ENCODE measurements at regions not wholly inside any gene's neighbourhood (a gene's known extent, or its start where the extent isn't known, plus 50 kb on each side); places are given as distances from the start of the nearest gene placed in this dataset.
"Not testable (repeated sequence)": the region's sequence is repeated elsewhere in the genome, so short reads cannot be mapped to it uniquely, and the experiment has no call there.

DNA sequence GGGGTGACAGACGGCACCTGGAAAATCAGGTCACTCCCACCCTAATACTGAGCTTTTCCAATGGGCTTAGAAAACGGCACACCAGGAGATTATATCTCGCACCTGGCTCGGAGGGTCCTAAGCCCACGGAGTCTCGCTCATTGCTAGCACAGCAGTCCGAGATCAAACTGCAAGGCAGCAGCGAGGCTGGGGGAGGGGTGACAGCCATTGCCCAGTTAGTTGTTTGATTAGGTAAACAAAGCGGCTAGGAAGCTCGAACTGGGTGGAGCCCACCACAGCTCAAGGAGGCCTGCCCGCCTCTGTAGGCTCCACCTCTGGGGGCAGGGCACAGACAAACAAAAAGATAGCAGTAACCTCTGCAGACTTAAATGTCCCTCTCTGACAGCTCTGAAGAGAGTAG is 260.9 kb downstream of the BLID start:
- not testable (repeated sequence) for DNase-seq

- no peak for DNase-seq
These were observed 272.0 kb downstream of the BLID start for GRCh38 chr11:121844016-121844415.

GRCh38 chr11:121842192-121842585 is 273.8 kb downstream of the BLID start:
- DNase-seq, result no peak

GRCh38 chr11:121841487-121842191 is 274.4 kb downstream of the BLID start:
- no peak for DNase-seq

DNA sequence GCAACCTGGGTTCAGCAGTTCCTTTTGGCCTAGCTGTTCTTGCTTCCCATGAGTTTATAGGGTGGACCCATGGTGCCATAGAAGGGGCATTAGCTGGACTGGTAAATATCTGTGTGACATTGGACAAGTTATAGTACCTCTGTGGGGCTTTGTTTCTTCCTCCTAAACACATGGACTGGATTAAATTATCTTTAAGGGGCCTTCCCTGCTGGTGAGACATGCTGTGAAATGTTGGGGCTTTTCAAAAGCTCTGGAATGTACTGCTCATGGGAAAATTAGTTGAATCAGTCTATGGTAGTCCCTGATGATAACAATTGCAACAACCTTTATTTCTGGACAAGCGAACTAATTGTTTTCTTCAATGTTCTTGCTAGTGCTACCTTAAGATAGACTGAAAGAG is 276.2 kb downstream of the BLID start:
- DNase-seq, result no peak

- DNase-seq, result no peak
These were observed 277.4 kb downstream of the BLID start for GRCh38 chr11:121838571-121838970.

- DNase-seq, result no peak
These were observed 282.0 kb downstream of the BLID start for GRCh38 chr11:121833970-121834369.

- DNase-seq, result peak; percentile 68 to 93 (median 87)
These were observed 286.8 kb downstream of the BLID start for GRCh38 chr11:121829159-121829643.

GRCh38 chr11:121814962-121815361 is 301.1 kb downstream of the BLID start:
- DNase-seq, result no peak

DNA sequence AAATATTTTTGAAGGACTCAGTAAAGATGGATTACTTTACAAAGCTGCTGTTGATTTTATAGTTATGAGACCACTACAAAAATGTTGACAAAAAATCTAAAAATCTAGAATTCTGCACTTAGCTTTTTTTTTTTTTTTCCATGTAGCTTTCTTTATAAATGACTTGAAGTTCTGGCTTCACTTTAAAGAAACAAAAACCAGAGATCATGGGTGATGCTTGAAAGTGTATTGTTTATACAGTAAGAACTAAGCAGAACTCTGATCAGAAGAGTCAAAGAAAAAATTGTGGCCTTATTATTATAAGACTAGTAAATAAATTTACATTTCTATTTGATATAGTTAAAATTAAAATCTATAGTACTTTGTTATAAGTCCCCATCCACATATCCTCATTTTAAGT is 301.7 kb downstream of the BLID start:
- no peak for DNase-seq

DNA sequence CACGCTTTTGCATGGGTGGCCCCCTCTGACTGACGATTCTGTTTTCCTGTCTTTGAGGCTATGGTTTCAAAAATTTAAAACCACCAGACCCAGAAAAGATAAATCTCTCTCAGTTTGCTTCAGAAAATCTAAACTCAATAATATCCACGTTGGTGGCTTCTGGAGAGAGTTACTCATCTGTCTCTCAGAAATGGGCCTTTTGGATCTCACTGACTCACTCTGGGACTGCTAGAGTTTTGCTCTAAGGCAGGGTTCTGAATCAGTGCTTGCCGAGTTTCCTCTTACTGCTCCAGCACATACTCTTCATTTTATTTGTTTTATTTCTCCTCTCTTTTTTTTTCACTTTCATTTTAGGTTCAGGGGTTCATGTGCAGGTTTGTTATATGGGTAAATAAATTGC is 305.7 kb downstream of the BLID start:
- DNase-seq, result peak in 2 of 3 donors; percentile 8 to 14

DNA sequence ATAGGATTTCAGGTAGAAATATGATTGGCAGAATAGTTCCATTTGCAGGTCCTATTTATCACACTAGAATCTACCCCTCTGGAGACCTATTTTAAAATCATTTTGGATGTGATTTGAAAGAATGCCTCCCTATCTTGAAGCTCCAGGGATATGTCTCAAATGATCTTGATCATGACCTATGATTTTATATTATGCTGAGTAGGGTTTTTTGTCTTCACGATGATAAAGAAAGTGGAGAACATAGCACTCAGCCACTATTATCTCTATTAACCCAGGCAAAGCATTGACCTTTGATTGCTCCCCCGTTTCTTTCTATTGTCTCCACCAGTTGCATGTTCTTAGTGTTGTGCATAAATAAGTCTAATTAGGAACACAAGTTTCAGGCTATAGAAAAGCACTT is 307.9 kb downstream of the BLID start:
- DNase-seq, result no peak

- DNase-seq, result no peak
These were observed 309.0 kb downstream of the BLID start for GRCh38 chr11:121807051-121807450.

GRCh38 chr11:121802542-121802941 is 313.5 kb downstream of the BLID start:
- DNase-seq, result no peak

DNA sequence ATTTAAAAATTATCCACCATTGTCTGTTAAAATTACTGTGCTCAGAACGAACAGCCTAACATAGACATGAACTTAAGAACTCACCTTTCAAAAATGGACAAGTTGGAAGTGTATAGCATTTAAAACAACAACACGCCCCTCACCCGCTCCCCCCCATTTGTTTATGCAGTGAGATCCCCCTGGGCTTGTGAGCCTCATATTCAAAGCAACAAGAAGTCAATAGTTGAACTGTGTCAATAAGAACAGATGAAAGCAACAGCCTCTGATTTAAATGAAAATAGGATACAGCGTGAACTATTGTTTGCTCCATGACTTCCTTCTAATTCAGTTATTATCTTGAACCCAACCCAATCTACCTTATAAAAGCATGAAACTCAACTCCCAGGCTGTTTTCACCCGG is 314.2 kb downstream of the BLID start:
- no peak for DNase-seq

- DNase-seq, result no peak
These were observed 314.6 kb downstream of the BLID start for GRCh38 chr11:121801394-121801748.

- no peak for DNase-seq
These were observed 315.2 kb downstream of the BLID start for GRCh38 chr11:121800731-121801393.

GRCh38 chr11:121800240-121800639 is 315.8 kb downstream of the BLID start:
- no peak for DNase-seq

DNA sequence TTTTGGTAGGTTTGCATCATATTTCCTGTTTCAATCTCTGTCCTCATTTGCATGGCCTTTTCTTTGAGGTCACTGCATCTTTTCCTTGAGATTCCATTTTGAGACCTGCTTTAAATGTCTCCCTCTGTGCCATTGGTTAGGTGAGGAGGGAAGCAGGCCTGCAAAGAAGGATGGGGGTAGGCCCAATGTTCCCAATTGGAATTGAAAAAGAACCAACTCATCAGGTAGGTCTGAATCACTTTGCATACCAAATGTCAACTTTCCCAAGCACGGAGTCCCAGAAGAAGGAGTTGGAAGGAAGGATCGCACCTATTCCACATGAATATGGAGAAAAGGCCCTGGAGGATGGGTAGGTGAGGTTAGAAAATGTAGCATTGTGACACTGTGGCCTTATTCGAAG is 318.5 kb downstream of the BLID start:
- DNase-seq, result no peak

DNA sequence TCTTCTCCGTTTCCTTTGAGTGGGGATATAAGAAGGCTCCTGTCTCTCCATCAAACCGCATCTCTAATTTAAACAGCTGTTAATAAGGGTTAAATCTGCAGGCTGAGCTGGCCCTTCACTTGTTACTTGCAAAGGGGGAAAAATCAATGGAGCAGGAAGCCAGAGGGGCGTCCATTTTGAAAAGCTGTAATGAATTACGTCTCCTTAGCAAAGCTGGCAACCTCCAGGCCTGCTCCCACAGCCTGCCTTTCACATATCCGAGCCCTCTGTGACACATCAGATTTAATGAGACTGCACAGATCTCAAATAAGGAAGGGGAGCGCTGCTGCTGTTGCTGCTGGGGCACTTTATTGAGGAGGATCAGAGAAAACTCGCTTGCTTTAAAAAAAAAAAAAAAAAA is 320.8 kb downstream of the BLID start:
- DNase-seq, result no peak

GRCh38 chr11:121794671-121795141 is 321.3 kb downstream of the BLID start:
- no peak for DNase-seq

DNA sequence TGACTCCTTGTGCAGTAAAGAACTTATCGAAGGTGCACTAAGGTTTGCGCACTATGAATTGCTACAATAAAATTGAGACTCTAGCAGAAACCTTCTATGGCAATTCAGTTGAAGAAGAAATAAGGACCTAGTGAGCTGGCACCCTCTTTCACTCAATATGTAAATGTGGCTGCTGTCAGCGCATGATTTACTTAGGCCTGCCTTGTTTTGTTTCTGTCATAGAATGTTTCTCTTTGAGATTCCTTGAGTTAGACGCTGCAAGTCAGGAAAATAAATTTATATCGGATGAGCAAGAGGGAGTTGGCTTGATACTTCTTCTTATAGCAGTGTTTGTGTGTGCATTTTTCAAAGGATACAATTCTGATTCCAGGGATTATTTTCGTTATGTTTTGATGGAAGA is 322.1 kb downstream of the BLID start:
- no peak for DNase-seq

- peak in 1 of 3 donors; percentile 7 for DNase-seq
These were observed 322.7 kb downstream of the BLID start for GRCh38 chr11:121793291-121793690.

DNA sequence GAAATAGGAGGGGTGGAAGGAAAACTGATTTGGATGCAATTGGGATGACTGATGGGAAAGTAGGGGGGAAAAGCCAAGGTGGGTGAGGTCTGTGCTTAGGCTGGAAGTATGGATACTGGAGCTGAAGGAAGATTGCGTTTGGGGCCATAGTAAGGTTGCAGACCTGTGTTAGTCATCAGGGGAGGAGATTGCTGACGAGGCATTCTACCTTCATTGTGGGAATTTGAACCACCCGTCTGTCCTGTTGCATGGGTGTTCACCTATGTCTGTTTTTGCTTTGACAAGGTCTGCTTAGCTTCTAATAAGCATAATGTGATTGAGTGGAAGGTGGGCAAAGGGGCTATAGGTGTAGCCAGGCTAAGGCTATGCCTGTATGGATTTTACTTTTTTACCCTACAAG is 323.8 kb downstream of the BLID start:
- no peak for DNase-seq

GRCh38 chr11:121790430-121790829 is 325.6 kb downstream of the BLID start:
- no peak for DNase-seq
